NCI-H128 (cell line): ENCODE measurements at regions not wholly inside any gene's neighbourhood (a gene's known extent, or its start where the extent isn't known, plus 50 kb on each side); places are given as distances from the start of the nearest gene placed in this dataset.

Experiments
- DNase-seq: peaks from one replicate; lab custom pipeline; 2025; ENCODE audit not compliant: unreplicated experiment; lab: John Stamatoyannopoulos, UW

GRCh38 chr9:79001012-79001411 lies 570.8 kb upstream of the TLE4 start:
- DNase-seq, result no peak

DNA sequence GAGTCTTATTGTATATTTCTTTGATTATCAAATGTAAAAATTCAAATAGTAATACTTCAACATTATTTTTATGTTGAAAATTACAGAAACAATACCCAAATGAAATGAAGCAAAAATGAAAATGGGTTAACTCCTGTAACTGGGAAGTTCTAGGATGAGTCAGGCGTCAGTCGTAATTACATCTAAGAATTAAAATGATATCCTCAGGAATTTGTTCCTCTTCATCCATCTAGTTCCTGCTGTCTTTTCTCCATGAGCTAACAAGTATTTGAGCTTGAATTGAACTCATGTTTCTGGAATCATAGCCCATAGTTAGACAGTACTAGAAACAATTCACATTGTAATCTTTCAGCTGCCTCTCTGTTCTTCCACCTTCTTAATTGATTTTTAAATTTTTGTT lies 568.3 kb upstream of the TLE4 start:
- no peak for DNase-seq

- DNase-seq, result no peak
Measured at GRCh38 chr9:79004032-79004431, 567.7 kb upstream of the TLE4 start.

GRCh38 chr9:79006546-79006945 lies 565.2 kb upstream of the TLE4 start:
- no peak for DNase-seq

DNA sequence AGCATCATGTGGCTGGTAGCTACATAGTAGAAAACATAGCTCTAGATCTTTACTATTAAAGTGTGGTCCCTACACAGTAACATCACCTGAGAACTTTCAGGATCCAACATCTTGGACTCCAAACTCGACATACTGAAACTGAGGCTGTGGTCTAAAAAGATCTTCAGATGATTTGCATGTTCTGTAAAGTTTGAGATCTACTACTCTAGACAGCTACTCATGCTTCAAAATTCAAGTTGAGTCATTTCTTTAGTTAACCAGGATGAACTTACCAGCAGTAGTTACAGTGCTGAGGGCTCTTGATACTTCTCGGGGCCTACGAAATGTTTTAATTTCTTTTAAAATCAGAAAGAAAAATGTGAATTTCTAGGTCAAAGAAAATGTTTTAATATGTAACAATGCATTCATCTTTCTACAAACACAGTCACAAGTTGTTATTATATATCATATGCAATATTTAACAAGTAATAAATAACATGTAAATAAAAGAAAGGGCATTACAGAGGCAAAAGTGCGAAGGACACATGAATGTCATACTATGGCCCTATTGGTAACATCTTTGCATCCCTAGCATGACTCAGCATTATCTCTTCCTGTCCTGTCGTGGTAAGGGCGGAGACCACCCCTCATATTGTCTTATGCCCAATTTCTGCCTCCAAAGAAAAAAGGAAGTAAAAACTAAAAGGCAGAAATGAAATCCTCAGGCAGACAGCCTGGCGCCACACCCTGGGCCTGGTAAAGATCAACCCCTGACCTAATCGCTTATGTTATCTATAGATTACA lies 563.9 kb upstream of the TLE4 start:
- DNase-seq, result no peak

DNA sequence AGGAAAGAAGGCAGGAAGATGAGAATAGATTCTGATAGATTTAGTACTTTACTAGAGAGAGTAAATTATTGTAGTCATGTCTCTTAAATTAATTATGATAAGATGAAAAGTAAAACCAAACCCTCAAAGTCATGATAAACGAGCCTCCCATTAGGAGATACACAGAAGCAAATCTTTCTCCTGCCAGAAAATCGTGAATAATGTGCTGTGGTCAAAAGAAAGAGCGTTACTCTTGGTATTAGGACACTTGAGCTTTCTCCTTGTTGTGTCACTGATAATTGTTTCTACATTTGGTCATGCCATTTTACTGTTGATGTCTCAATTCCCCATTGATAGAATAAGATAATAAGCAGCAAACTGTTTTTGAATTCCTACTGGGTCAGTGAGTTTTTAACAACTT lies 562.8 kb upstream of the TLE4 start:
- DNase-seq, result no peak

- no peak for DNase-seq
Measured at GRCh38 chr9:79011461-79011860, 560.3 kb upstream of the TLE4 start.

- no peak for DNase-seq
Measured at GRCh38 chr9:79012561-79012960, 559.2 kb upstream of the TLE4 start.

- no peak for DNase-seq
Measured at GRCh38 chr9:79013715-79014610, 557.8 kb upstream of the TLE4 start.

DNA sequence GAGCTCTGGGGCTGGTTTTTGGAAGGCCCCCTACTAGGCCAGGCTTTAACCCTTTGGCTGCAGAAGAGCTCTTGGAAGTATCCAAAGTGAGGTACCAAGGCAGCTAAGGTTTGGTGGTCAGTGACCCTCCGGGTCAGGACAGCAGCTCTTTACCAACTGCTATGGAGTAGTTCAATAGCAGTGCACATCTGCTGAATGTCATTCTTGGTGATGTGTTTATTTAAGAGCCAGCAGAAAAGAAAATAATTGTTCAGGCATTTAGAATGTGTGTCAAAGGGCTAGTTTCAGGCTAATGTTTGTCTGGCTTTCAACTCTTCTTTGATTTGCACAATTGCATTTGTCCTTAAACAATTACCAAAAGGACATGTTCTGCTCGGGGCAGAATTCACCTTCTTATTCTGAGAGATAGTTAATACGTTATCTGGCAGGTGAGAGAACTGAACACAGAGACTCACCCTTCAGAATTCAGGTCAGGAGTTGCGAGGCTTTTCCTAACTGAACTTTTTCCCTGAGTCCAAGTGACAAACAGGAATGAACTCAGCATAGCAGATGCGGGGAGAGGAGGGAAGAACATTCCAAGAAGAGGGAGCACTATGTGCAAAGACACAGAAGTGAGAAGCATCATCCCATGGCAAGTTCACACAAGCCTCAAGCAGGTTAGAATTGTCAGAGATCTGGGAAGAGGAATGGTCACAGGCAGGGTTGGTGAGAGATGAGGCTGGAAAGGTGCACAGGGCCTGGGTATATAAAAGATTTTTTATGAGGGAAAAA lies 556.7 kb upstream of the TLE4 start:
- DNase-seq, result no peak

DNA sequence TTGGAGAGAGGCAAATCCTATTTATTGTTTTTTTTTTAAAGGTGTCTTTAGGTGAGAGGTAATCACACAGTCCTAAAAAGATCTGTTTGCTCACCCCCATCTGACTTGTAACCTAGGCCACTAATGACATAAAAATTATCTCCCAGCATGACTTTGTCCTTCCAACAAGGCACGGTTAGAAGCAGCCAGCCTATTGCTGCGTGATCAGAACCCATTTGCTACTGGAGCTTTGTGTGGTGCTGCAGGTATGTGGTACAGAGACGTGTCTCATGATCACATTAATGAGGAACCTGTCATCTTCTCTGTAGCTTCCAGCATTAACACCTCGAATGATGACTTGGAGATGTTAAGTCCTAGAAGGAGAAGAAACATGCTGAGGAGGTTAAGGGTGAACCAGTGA lies 555.8 kb upstream of the TLE4 start:
- no peak for DNase-seq

- peak; percentile 78 for DNase-seq
Measured at GRCh38 chr9:79020276-79020675, 551.5 kb upstream of the TLE4 start.

DNA sequence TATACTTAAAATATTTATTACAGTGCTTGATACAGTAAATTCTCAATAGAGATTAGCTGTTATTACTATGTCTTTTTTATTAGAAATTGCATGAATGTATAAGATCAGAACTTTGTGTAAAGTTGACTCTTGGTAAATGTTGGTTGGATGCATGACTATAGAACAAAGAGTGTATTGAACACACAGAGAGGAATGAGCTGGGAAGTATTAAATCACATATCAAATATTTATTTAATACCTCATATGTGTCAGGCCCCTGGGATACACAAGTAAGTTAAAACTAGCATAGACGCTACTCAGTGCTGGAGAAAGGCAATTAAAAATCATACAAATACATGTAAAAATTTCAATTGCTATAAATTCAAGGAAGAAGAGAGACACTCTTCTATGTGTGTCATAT lies 550.7 kb upstream of the TLE4 start:
- DNase-seq, result no peak

GRCh38 chr9:79023134-79023580 lies 548.6 kb upstream of the TLE4 start:
- no peak for DNase-seq

DNA sequence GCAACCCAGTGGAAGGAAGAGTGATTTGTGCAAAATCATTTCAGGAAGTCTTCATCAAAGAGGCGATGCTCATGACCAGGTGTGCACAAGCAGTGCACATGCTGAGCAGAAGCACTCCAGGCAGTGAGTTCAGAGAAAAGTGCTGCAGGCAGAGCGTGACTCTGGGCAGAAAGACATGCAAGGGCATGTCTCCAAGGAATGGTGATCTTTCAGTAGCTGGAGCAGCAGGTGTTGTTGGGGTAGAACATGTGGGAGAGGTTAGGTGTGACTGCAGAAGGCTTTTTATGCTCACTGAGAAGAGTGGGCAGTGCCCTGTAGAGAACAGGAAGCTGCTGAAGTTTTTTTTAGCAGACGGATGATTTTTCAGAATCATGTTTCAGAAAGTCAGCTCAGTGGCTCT lies 545.4 kb upstream of the TLE4 start:
- DNase-seq, result peak; percentile 50

DNA sequence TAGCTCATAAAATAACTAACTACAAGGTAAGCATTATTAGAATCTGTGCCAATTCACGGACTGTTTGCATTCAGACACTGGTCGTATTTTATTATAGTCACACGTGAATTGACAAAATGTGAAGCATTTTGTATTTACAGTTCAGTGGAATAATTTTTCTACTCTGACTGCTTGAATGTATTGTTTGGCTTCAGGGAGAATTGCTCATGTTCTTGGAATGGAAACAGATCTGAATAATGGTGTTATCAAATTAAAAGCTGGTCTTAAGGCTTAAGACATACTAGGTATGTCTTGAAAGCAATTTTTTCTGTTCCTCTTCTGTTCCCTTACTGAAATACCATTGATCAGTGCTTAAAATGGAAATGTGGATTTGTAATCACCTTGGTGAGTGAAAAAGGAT lies 543.7 kb upstream of the TLE4 start:
- no peak for DNase-seq

DNA sequence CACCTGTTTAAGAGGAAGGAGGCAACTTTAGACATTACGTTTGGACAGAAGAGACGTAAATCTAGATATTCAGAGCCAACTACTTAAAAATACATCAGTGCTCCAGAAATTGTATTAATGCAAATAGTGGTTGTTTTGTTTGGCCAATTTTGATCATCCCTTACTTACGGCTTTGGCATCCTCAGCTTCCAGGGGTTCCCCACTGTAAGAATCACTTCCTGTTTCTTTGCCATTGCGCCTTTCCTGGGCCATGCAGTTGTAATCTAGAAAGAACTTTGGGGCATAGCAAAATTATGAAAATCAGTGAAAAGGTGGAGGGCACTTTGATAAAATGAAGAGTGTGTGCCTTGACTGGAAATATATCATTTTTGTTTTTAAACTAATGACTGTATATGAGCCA lies 537.2 kb upstream of the TLE4 start:
- DNase-seq, result no peak

DNA sequence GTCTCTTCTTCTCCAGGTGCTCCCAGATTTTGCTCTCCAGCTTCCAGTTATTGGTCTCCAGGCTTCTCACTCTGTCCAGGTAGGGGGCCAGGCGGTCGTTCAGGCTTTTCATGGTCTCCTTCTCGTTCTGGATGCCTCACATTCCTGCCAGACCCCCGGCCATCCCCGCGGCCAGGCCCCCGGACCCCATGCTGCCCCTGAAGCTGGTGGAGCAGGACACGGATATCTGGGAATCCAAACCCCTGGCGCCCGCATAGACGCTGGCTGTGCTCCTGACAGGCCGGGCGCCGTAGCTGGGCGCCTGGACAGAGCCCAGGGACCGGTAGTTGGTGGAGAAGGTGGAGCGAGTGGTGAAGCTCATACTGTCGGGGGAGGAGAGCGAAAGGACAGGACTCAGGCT lies 534.4 kb upstream of the TLE4 start:
- no peak for DNase-seq

- no peak for DNase-seq
Measured at GRCh38 chr9:79040671-79041070, 531.1 kb upstream of the TLE4 start.

- no peak for DNase-seq
Measured at GRCh38 chr9:79041266-79041665, 530.5 kb upstream of the TLE4 start.

DNA sequence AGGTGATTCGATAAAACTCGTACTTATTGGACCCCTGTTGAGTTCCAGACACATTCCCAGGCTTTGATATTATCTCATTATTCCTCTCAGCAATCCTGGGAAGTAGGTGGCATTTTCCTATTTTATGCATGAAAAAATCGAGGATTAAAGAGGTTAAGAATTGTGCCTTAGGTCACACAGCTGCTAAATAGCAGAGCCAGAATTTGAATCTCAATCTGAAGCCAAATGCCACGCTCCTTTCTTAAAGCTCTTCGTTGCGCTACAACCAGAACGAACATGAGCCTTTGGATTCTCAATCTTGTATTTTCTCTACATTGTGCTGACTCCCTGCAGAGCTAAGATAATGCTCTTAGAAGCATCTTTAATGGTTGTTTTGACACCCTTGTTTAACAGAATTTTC lies 527.8 kb upstream of the TLE4 start:
- DNase-seq, result no peak

GRCh38 chr9:79046401-79046800 lies 525.4 kb upstream of the TLE4 start:
- DNase-seq, result no peak
